IMR-90 (cell line): ENCODE measurements at regions not wholly inside any gene's neighbourhood (a gene's known extent, or its start where the extent isn't known, plus 50 kb on each side); places are given as distances from the start of the nearest gene placed in this dataset.

Experiments
- ATAC-seq: fragments of 200-7000 bp; cut with Tn5 transposase; 2 replicates; pipeline ENCODE4 v1.9.1; 2020; ENCODE audit warnings: low read depth, mild to moderate bottlenecking, moderate library complexity
- BruUV-seq: library from RNA; stranded (reverse); fragments of 400-500 nt; replicated peaks from 2 replicates; lab custom pipeline; 2021; lab: Mats Ljungman, UMichigan
- CTCF ChIA-PET: fragments of 300-600 bp; formaldehyde crosslinking; extraction: SDS; loops from one replicate; lab custom pipeline; 2021; ENCODE audit warnings: antibody characterized with exemption; lab: Yijun Ruan, JAX
- POLR2A ChIA-PET: fragments of 300-600 bp; sonication (Branson Sonifier 250); formaldehyde crosslinking; loops from one replicate; lab custom pipeline; 2022; ENCODE audit warnings: antibody characterized with exemption; ENCODE audit not compliant: unreplicated experiment; lab: Charles Lee
- DNase-seq: peaks from one replicate; pipeline ENCODE4 v3.0.0; 2013
- H2AFZ ChIP-seq: replicated peaks from 2 replicates; pipeline ENCODE3; 2013; ENCODE audit warnings: low read length, mild to moderate bottlenecking; ENCODE audit not compliant: poor library complexity
- H2AK5ac ChIP-seq: 2 replicates; pipeline ENCODE4 v1.6.1; 2013; ENCODE audit warnings: low read depth, low read length, inconsistent platforms
- H2AK9ac ChIP-seq: replicated peaks from 2 replicates; pipeline ENCODE3; 2013; ENCODE audit warnings: mild to moderate bottlenecking, low read depth, low read length, moderate library complexity; ENCODE audit not compliant: poor library complexity
- H2BK120ac ChIP-seq: 2 replicates; pipeline ENCODE4 v1.6.1; 2013; ENCODE audit warnings: low read depth, low read length, inconsistent platforms
- H2BK15ac ChIP-seq: 3 replicates; pipeline ENCODE4 v1.6.1; 2013; ENCODE audit warnings: low read depth, low read length, inconsistent platforms
- H2BK20ac ChIP-seq: 2 replicates; pipeline ENCODE4 v1.6.1; 2013; ENCODE audit warnings: low read depth, mild to moderate bottlenecking, inconsistent platforms, low read length, moderate library complexity
- H2BK5ac ChIP-seq: 2 replicates; pipeline ENCODE4 v1.6.1; 2013; ENCODE audit warnings: mild to moderate bottlenecking, low read depth, low read length, inconsistent platforms; ENCODE audit not compliant: poor library complexity, severe bottlenecking
- H3K14ac ChIP-seq: replicated peaks from 2 replicates; pipeline ENCODE4 v1.6.1; 2013; ENCODE audit warnings: low read depth, low read length, inconsistent platforms
- H3K18ac ChIP-seq: 2 replicates; pipeline ENCODE4 v1.6.1; 2013; ENCODE audit warnings: low read depth, low read length, control low read depth
- H3K23ac ChIP-seq: 2 replicates; pipeline ENCODE4 v1.6.1; 2013; ENCODE audit warnings: low read depth, low read length, inconsistent platforms
- H3K27ac ChIP-seq: 2 replicates; pipeline ENCODE4 v1.5.1; 2013; ENCODE audit warnings: mild to moderate bottlenecking, control low read depth, low read length; ENCODE audit not compliant: insufficient read depth
- H3K27me3 ChIP-seq: 2 replicates; pipeline ENCODE4 v1.6.1; 2013; ENCODE audit warnings: low read length; ENCODE audit not compliant: control insufficient read depth, insufficient read depth
- H3K36me3 ChIP-seq: 2 replicates; pipeline ENCODE4 v1.6.1; 2013; ENCODE audit warnings: low read length, mixed read lengths; ENCODE audit not compliant: control insufficient read depth, insufficient read depth
- H3K4ac ChIP-seq: 2 replicates; pipeline ENCODE4 v1.6.1; 2013; ENCODE audit warnings: low read depth, low read length, inconsistent platforms
- H3K4me1 ChIP-seq: 2 replicates; pipeline ENCODE4 v1.6.1; 2013; ENCODE audit warnings: low read length, mixed read lengths; ENCODE audit not compliant: control insufficient read depth, insufficient read depth
- H3K4me2 ChIP-seq: 2 replicates; pipeline ENCODE4 v1.6.1; 2013; ENCODE audit warnings: low read depth, mild to moderate bottlenecking, control low read depth, low read length, moderate library complexity
- H3K4me3 ChIP-seq: 2 replicates; pipeline ENCODE4 v1.5.1; 2013; ENCODE audit warnings: low read depth, mild to moderate bottlenecking, control low read depth, low read length, moderate library complexity; ENCODE audit not compliant: insufficient read depth
- H3K56ac ChIP-seq: 2 replicates; pipeline ENCODE4 v1.6.1; 2013; ENCODE audit warnings: low read length, inconsistent platforms; ENCODE audit not compliant: insufficient read depth; ENCODE audit errors: extremely low read depth
- H3K79me1 ChIP-seq, 2 experiments: 2 replicates each; pipeline ENCODE4 v1.6.1; 2013; ENCODE audit warnings: low read length in 2 of 2, inconsistent platforms in 1 of 2, low read depth in 1 of 2
- H3K9ac ChIP-seq: 2 replicates; pipeline ENCODE4 v1.6.1; 2013; ENCODE audit warnings: low read depth, low read length, control low read depth
- H3K9me1 ChIP-seq: 2 replicates; pipeline ENCODE4 v1.6.1; 2013; ENCODE audit warnings: low read length, inconsistent platforms; ENCODE audit not compliant: insufficient read depth
- H3K9me3 ChIP-seq: 2 replicates; pipeline ENCODE4 v1.6.1; 2013; ENCODE audit warnings: low read length; ENCODE audit not compliant: control insufficient read depth, insufficient read depth
- H4K20me1 ChIP-seq: 2 replicates; pipeline ENCODE4 v1.6.1; 2013; ENCODE audit warnings: low read length, inconsistent platforms; ENCODE audit not compliant: insufficient read depth
- H4K5ac ChIP-seq: 2 replicates; pipeline ENCODE4 v1.6.1; 2013; ENCODE audit warnings: mild to moderate bottlenecking, low read depth, low read length, control low read depth
- H4K8ac ChIP-seq, 2 experiments: 2 replicates each; pipeline ENCODE4 v1.6.1; 2013; ENCODE audit warnings: low read depth in 2 of 2, low read length in 2 of 2, control low read depth in 1 of 2, inconsistent platforms in 1 of 2
- H4K91ac ChIP-seq: 2 replicates; pipeline ENCODE4 v1.6.1; 2013; ENCODE audit warnings: low read depth, low read length, inconsistent platforms; ENCODE audit not compliant: insufficient read depth
- BHLHE40 ChIP-seq: fragments of 150-350 bp; IDR thresholded peaks from 2 replicates; pipeline ENCODE4 v1.6.1; 2016; ENCODE audit warnings: mild to moderate bottlenecking, low read depth, low read length
- CHD1 ChIP-seq: IDR thresholded peaks from 2 replicates; pipeline ENCODE4 v1.6.1; 2012; ENCODE audit warnings: low read depth, low read length, improper control_type of control experiment
- CTCF ChIP-seq: conservative IDR thresholded peaks from 2 replicates; pipeline ENCODE4 v1.5.1; 2012; ENCODE audit warnings: mild to moderate bottlenecking, low read depth, low read length, improper control_type of control experiment
- ELK1 ChIP-seq: fragments of 150-350 bp; IDR thresholded peaks from 2 replicates; pipeline ENCODE4 v1.6.1; 2016; ENCODE audit warnings: low read depth, mild to moderate bottlenecking, low read length, moderate library complexity, borderline replicate concordance
- FOS ChIP-seq: fragments of 150-350 bp; IDR thresholded peaks from 2 replicates; pipeline ENCODE4 v1.6.1; 2016; ENCODE audit warnings: low read depth, low read length
- MAFK ChIP-seq: IDR thresholded peaks from 2 replicates; pipeline ENCODE4 v1.6.1; 2012; ENCODE audit warnings: low read depth, low read length, improper control_type of control experiment
- MAZ ChIP-seq: IDR thresholded peaks from 2 replicates; pipeline ENCODE4 v1.6.1; 2012; ENCODE audit warnings: low read depth, mild to moderate bottlenecking, low read length, improper control_type of control experiment, moderate library complexity, borderline replicate concordance
- MXI1 ChIP-seq: IDR thresholded peaks from 2 replicates; pipeline ENCODE4 v1.6.1; 2012; ENCODE audit warnings: low read depth, mild to moderate bottlenecking, low read length, moderate library complexity, borderline replicate concordance
- NFE2L2 ChIP-seq: fragments of 150-350 bp; IDR thresholded peaks from 2 replicates; pipeline ENCODE4 v1.6.1; 2016; ENCODE audit warnings: low read depth, mild to moderate bottlenecking, low read length
- POLR2A ChIP-seq: IDR thresholded peaks from 2 replicates; pipeline ENCODE4 v1.6.1; 2012; ENCODE audit warnings: mild to moderate bottlenecking, low read depth, low read length
- RAD21 ChIP-seq: IDR thresholded peaks from 2 replicates; pipeline ENCODE4 v1.6.1; 2012; ENCODE audit warnings: low read length, improper control_type of control experiment
- RCOR1 ChIP-seq: IDR thresholded peaks from 2 replicates; pipeline ENCODE4 v1.6.1; 2012; ENCODE audit warnings: mild to moderate bottlenecking, low read length, improper control_type of control experiment; ENCODE audit not compliant: insufficient replicate concordance
- RFX5 ChIP-seq: IDR thresholded peaks from 2 replicates; pipeline ENCODE4 v1.8.0; 2012; ENCODE audit warnings: low read depth, mild to moderate bottlenecking, low read length, moderate library complexity
- SMC3 ChIP-seq: fragments of 150-350 bp; IDR thresholded peaks from 2 replicates; pipeline ENCODE4 v1.6.1; 2016; ENCODE audit warnings: low read depth, mild to moderate bottlenecking, antibody characterized with exemption, low read length, moderate library complexity
- USF2 ChIP-seq: fragments of 150-350 bp; IDR thresholded peaks from 2 replicates; pipeline ENCODE4 v1.6.1; 2017; ENCODE audit warnings: mild to moderate bottlenecking, antibody characterized with exemption, low read length, low read depth
- whole genome bisulfite sequencing, 2 experiments: methylation state at CpG; one replicate each; pipeline versions ENCODE4 v1.1.5 to v1.1.7; 2013; ENCODE audit warnings: missing lambda C conversion rate in 2 of 2; ENCODE audit not compliant: insufficient read length in 1 of 2; ENCODE audit errors: extremely low coverage in 2 of 2; 5-methylcytosine and 5-hydroxymethylcytosine counted together
- dilution Hi-C: fragments of 300-500 bp; cut with HindIII; formaldehyde crosslinking; loops from one replicate; pipeline ENCODE4 v1.14.3; 2018; ENCODE audit warnings: low sequenced_read_pairs; ENCODE audit not compliant: unreplicated experiment
- in situ Hi-C: fragments of 300-500 bp; cut with MboI; formaldehyde crosslinking; loops from 3 replicates; pipeline ENCODE4 v1.14.3; 2019; ENCODE audit warnings: low sequenced_read_pairs, inconsistent platforms, mixed read lengths
- intact Hi-C: fragments of 100-400 bp; cut with micrococcal nuclease; formaldehyde crosslinking; loops from 2 replicates; pipeline ENCODE4 v1.10.0; 2022

GRCh38 chr2:129802290-129802689 lies 177.2 kb upstream of the RAB6C start:
- no peak overlapping the region for H3K4ac ChIP-seq
- dilution Hi-C loops: no loop called here
- intact Hi-C loops: no loop called here
- H3K4me2 ChIP-seq: no peak overlapping the region
- H2BK120ac ChIP-seq: no peak overlapping the region
- no peaks in the 10 kb centered on the region for H3K9me1 ChIP-seq
- no peak overlapping the region for H2BK15ac ChIP-seq
- H4K91ac ChIP-seq: no peak overlapping the region
- no TSS peak for BruUV-seq
- no peak overlapping the region for H3K14ac ChIP-seq
- H3K9ac ChIP-seq: no peak overlapping the region
- no peaks in the 10 kb centered on the region for H3K27me3 ChIP-seq
- no peak overlapping the region for H2AK9ac ChIP-seq
- no peak overlapping the region for H3K18ac ChIP-seq
- no peaks in the 10 kb centered on the region for H4K20me1 ChIP-seq
- H3K36me3 ChIP-seq: no peaks in the 10 kb centered on the region
- no peak overlapping the region for H4K8ac ChIP-seq
- H3K27ac ChIP-seq: no peak overlapping the region
- H3K23ac ChIP-seq: no peak overlapping the region
- ChIA-PET CTCF (no interaction called here), POLR2A (no interaction called here)
- H2AK5ac ChIP-seq: no peak overlapping the region
- DNase-seq (no peak), ATAC-seq (no peak)
- no CpG with 5 or more reads among the region's 5 CpGs for WGBS, 2 experiments
- no peaks in the 10 kb centered on the region for H3K4me1 ChIP-seq
- H3K4me3 ChIP-seq: no peak overlapping the region
- in situ Hi-C loops: no loop called here
- no peak overlapping the region for H3K56ac ChIP-seq
- no peak overlapping the region for H2AFZ ChIP-seq
- no peak overlapping the region for H2BK5ac ChIP-seq
- peaks cover 7% of the 10 kb centered on the region; the same call in 1 of the 2 replicates for H3K9me3 ChIP-seq
- no peak overlapping the region for H4K5ac ChIP-seq
- no peak overlapping the region for H2BK20ac ChIP-seq
- no peaks in the 10 kb centered on the region for H3K79me1 ChIP-seq
- TF ChIP-seq ELK1 (no peak), CTCF (no peak), MAFK (no peak), BHLHE40 (no peak), NFE2L2 (no peak), CHD1 (no peak), FOS (no peak), SMC3 (no peak), MAZ (no peak), USF2 (no peak), RFX5 (no peak), MXI1 (no peak), RAD21 (no peak), POLR2A (no peak), RCOR1 (no peak)
